Activated naive CD8-positive, alpha-beta T cell treated with anti-CD3 and anti-CD28 coated beads, Interleukin-2, amount 10 ng/mL, durations not matched to agents 7 days and 5 days (primary cell): ENCODE measurements at regions not wholly inside any gene's neighbourhood (a gene's known extent, or its start where the extent isn't known, plus 50 kb on each side); places are given as distances from the start of the nearest gene placed in this dataset.
A peak's percentile ranks its signal among the peaks of the same experiment; 100 is the strongest.

Experiments used
- ATAC-seq: fragments of 150-1000 bp; cut with Tn5 transposase; one replicate; pipeline ENCODE4 v1.10.0; 2021; ENCODE audit warnings: low read depth, moderate library complexity
- POLR2A ChIA-PET: fragments of 350-600 bp; sonication (Branson Sonifier 250); formaldehyde crosslinking; loops from one replicate; lab custom pipeline; 2021; ENCODE audit warnings: antibody characterized with exemption; lab: Charles Lee
- DNase-seq: peaks from one replicate; pipeline ENCODE4 v3.0.0; 2021
- H3K27ac Mint-ChIP-seq: one replicate; pipeline ENCODE4 v1.8.0; 2022; ENCODE audit warnings: mild to moderate bottlenecking, mixed read lengths
- H3K27me3 Mint-ChIP-seq: one replicate; pipeline ENCODE4 v1.8.0; 2022; ENCODE audit warnings: mild to moderate bottlenecking, moderate library complexity, mixed read lengths
- H3K36me3 Mint-ChIP-seq: one replicate; pipeline ENCODE4 v1.8.0; 2021; ENCODE audit warnings: mild to moderate bottlenecking, mixed read lengths
- H3K4me1 Mint-ChIP-seq: one replicate; pipeline ENCODE4 v1.8.0; 2021; ENCODE audit warnings: mixed read lengths
- H3K4me3 Mint-ChIP-seq: one replicate; pipeline ENCODE4 v1.8.0; 2022; ENCODE audit warnings: mild to moderate bottlenecking, moderate library complexity, mixed read lengths
- H3K9me3 Mint-ChIP-seq: one replicate; pipeline ENCODE4 v1.8.0; 2021; ENCODE audit warnings: mixed read lengths

DNA sequence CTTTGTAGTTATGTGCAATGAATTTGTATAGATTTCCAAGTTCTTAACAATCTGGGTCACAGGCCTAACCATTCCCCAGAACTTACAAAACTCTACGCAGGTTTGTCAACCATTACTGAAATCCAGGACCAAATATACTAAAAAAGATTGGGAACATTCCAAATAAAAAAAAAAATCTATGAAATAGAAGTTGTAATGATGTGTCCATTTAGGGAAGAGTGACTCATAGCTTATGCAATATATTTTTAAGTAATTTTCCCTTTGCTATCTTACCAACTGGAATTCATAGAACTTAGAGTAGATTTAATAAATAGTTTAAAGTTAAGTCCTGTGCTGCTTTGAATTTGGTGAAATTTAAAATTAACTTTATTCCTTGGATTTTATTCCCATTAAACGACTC lies 393.2 kb downstream of the PMP22 start:
- POLR2A ChIA-PET = no interaction called here
- ATAC-seq = no peak

DNA sequence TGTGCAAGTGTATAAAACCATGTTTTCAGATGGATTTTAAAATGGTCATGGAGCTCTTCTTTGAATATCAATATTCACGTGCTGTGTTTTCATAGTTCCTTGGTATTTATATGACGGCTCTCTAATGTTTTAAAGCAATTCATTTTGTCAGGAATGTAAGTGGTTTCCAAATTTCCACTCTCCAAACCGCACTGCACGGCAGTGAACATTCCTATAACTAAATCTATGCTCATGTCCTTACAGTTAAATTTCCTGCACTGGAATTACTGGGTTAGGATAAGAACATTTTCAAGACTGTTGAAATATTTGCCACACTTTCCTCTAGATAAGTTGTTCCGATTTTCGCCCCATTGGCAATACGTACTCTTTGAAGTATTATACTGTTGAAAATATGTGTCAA lies 398.9 kb downstream of the PMP22 start:
- H3K27me3 Mint-ChIP-seq = peaks cover 3% of the 10 kb centered on the region
- POLR2A ChIA-PET = no interaction called here
- H3K4me1 Mint-ChIP-seq = no peaks in the 10 kb centered on the region
- ATAC-seq (no peak), DNase-seq (no peak)
- H3K27ac Mint-ChIP-seq = no peak overlapping the region
- no peak overlapping the region for H3K4me3 Mint-ChIP-seq
- no peaks in the 10 kb centered on the region for H3K36me3 Mint-ChIP-seq
- no peaks in the 10 kb centered on the region for H3K9me3 Mint-ChIP-seq

More for the DNA sequence above, 393.2 kb downstream of the PMP22 start:
- no peaks in the 10 kb centered on the region for H3K4me1 Mint-ChIP-seq
- DNase-seq = no peak
- H3K27me3 Mint-ChIP-seq = peaks cover 10% of the 10 kb centered on the region
- H3K36me3 Mint-ChIP-seq = no peaks in the 10 kb centered on the region
- no peak overlapping the region for H3K4me3 Mint-ChIP-seq
- no peak overlapping the region for H3K27ac Mint-ChIP-seq
- H3K9me3 Mint-ChIP-seq = no peaks in the 10 kb centered on the region

DNA sequence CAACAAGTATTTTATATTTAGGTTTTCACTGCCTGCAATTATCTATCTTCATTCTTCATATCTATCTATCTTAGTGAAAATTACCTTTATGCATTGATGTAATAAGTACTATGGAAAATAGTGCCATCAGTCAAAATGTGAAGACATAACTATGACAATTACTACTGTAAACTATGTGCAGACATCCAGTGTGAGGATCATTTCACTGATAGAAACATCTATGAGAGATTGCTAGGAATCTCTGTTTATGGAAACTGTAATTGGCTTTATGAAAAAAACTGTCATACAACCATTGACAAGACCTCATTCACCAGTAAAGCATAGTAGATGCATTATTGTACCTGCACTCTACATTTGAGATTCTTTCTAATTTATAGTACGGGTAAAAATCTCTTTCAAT lies 401.0 kb downstream of the PMP22 start:
- H3K4me3 Mint-ChIP-seq = no peak overlapping the region
- H3K9me3 Mint-ChIP-seq = no peaks in the 10 kb centered on the region
- H3K36me3 Mint-ChIP-seq = no peaks in the 10 kb centered on the region
- no peak for ATAC-seq
- H3K27ac Mint-ChIP-seq = no peak overlapping the region
- no peaks in the 10 kb centered on the region for H3K4me1 Mint-ChIP-seq
- H3K27me3 Mint-ChIP-seq = no peaks in the 10 kb centered on the region
- POLR2A ChIA-PET = no interaction called here
- DNase-seq = no peak

DNA sequence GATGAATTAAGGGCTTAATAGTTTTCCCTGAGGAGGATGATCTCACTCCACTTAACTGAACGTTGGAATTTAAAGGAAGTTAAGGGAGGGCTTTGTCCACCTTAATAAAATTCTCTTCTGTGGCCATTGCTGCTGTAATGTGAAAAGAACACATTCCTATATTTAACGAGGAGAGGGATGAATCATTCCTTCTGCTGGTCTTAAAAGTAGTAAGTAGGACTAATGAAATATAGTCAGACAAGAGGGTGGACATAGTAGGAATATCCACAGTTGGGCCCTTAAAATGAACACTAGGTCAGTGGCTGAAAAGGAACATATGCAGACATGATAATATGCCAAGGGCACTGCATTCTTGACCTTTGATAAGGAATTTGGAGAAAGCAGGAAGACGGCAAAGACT lies 405.6 kb downstream of the PMP22 start:
- peaks cover 3% of the 10 kb centered on the region for H3K9me3 Mint-ChIP-seq
- ATAC-seq (no peak), DNase-seq (no peak)
- H3K27me3 Mint-ChIP-seq = no peaks in the 10 kb centered on the region
- no peak overlapping the region for H3K27ac Mint-ChIP-seq
- no peak overlapping the region for H3K4me3 Mint-ChIP-seq
- no peaks in the 10 kb centered on the region for H3K36me3 Mint-ChIP-seq
- POLR2A ChIA-PET = no interaction called here
- no peaks in the 10 kb centered on the region for H3K4me1 Mint-ChIP-seq

DNA sequence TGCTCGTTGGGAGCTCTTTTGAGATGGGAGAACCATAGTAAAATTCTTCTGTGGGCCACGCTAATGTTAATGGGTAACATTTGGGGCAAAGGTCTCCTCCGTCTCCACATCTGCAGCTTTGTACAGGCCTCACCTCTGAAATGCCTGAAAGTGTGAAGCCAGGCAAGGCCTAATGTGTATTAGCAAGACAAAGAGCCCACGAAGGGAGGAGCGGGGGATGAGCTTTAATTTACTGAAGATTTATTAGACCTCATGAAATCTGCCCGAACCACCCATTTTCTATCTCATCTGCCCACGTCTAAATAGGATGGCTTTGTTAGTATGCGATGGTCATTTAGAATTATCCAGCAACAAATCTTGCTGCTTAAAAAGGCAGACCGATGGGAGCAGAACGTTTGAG lies 408.9 kb downstream of the PMP22 start:
- DNase-seq = no peak
- no peak overlapping the region for H3K4me3 Mint-ChIP-seq
- peaks cover 3% of the 10 kb centered on the region for H3K9me3 Mint-ChIP-seq
- no peaks in the 10 kb centered on the region for H3K36me3 Mint-ChIP-seq
- ATAC-seq = no peak
- no peak overlapping the region for H3K27ac Mint-ChIP-seq
- H3K27me3 Mint-ChIP-seq = no peaks in the 10 kb centered on the region
- no peaks in the 10 kb centered on the region for H3K4me1 Mint-ChIP-seq
- POLR2A ChIA-PET = no interaction called here

DNA sequence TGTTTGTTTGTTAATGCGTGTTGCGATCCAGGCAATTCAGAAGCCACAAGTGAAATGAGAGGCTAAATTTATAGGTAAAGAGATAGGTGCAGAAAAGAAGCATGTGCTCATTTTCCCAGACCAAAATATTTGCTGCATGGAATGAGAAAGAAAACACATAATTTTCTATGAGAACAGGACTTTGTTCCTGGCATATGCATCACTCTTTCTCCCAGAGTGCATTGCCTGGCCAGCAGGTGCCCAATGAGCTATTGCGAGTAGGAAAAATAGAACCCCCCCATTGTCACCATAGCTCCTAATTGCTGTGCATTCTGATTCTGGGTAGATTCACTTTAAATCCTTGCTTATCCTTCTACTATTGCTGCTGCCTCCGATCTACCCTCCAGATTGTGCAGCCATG lies 410.4 kb downstream of the PMP22 start:
- Mint-ChIP-seq H3K4me1 (no peaks in the 10 kb centered on the region), H3K36me3 (no peaks in the 10 kb centered on the region), H3K27ac (no peak overlapping the region), H3K4me3 (no peak overlapping the region), H3K9me3 (peaks cover 3% of the 10 kb centered on the region), H3K27me3 (no peaks in the 10 kb centered on the region)
- no peak for DNase-seq
- POLR2A ChIA-PET = no interaction called here
- no peak for ATAC-seq

DNA sequence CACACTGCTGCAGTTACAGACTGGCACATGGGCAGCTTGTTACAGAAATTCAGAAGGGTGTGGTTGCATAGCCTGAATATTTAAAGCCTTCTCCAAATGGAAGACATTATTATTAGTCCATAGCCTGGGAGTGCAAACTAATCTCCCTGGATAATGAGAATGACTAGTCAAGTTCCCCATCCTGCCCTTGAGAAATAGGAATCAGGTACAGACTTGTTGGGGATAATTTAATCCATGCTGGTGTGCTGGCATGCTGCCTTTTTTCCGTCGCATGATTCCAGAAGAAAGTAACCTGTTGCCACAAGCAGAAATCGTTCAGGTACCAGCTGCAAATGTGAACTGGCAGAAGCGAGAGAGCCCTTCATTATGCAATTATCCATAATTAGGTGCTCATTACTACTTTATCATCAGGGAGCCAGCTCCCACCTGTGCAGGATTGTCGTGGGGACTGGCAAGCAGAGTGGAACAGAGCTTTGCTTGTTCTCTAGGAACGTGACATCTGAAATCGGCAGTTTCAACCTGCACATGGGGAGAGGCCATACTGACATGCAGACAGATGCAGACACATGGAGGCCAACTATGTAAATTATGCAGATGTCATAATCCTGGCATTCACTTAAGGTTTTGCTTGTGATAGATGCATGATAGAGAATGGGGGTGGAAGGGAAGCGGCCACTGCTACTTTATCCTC lies 419.4 kb downstream of the PMP22 start:
- Mint-ChIP-seq H3K4me3 (no peak overlapping the region), H3K27ac (no peak overlapping the region), H3K27me3 (peaks cover 2% of the 10 kb centered on the region), H3K9me3 (no peaks in the 10 kb centered on the region), H3K36me3 (no peaks in the 10 kb centered on the region), H3K4me1 (no peaks in the 10 kb centered on the region)
- DNase-seq = no peak
- POLR2A ChIA-PET = no interaction called here
- ATAC-seq = no peak

DNA sequence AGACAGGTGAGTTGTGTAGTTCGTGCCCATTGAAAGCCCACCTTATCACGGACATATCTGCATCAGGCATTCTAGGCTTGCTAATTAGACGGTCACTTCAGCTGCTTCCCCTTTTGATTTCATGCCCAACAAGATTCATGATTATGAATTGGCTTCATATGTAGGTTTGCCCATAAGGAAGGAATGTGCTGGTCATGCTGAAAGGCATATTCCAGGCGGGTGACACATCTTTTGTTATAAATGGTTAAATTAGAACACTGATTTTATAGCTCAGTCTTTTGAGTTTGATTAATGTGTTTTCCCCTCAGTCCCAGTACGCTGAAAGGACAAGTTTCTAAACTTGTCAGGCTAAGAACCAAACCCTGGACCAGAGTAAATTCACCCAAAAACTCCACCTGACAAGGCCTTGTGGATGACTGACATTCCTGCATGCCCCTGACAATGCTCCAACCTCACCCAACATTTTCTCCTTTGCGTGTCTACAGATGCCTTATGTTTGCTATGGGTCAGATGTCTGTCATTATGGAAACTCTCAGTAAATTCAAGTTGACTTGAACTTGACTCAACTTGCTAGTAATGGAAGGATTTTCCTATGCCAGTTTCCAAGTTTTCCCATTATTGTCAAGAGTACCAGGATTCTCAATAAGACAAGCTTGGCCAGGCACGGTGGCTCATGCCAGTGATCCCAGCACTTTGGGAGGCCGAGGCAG lies 421.9 kb downstream of the PMP22 start:
- H3K27me3 Mint-ChIP-seq = peaks cover 5% of the 10 kb centered on the region
- no peaks in the 10 kb centered on the region for H3K36me3 Mint-ChIP-seq
- H3K4me3 Mint-ChIP-seq = no peak overlapping the region
- POLR2A ChIA-PET = no interaction called here
- no peaks in the 10 kb centered on the region for H3K9me3 Mint-ChIP-seq
- ATAC-seq (no peak), DNase-seq (no peak)
- H3K27ac Mint-ChIP-seq = no peak overlapping the region
- H3K4me1 Mint-ChIP-seq = no peaks in the 10 kb centered on the region

DNA sequence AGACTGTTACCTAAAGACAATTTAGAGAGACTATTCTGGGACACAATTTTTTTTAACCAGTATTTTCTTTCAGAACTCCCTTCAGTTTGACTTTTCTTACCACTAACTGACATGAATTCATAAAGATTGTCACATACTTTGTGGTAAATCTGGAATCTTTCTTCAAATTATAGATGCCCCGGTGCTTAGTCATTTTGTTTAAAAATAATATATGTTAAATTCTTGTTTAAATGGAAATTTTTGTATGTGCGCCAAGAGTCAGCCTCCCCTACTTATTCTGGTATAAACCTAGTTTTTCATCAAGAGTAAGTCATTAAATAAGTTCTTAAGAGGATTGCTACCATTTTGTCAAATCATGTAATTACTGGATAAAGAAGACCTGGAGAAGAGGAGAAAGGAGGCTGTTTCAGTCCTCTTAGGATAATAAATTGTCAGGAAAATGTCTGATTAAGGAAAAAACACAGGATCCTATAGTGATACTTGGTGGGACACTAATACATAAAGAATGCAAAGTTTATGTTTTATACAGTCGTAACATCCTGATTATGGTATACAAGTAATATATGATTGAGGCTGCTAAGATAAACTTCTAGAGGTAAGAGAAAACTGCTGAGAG lies 424.4 kb downstream of the PMP22 start:
- POLR2A ChIA-PET = no interaction called here
- Mint-ChIP-seq H3K36me3 (no peaks in the 10 kb centered on the region), H3K27me3 (peaks cover 3% of the 10 kb centered on the region)

DNA sequence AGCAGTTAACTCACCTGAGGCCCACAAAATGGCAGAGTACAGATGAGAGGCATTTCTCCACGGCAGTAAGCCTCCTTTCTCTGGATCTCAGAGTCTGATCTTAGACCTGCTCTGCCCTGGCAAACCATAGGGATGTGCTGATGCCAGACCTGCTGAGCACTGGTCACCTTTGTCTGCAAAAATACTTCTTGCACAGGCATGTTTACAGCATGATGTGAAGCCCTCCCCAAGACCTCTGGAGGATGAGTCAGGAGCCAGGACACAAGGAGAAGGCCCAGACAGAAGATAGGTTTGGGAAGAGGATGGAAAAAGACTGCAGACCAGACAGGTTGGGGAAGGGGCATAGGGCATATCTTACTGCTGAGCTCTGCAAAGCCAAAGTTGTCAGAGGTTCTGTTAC lies 426.6 kb downstream of the PMP22 start:
- Mint-ChIP-seq H3K9me3 (no peaks in the 10 kb centered on the region), H3K27ac (no peak overlapping the region), H3K4me3 (no peak overlapping the region), H3K27me3 (peaks cover 3% of the 10 kb centered on the region), H3K36me3 (no peaks in the 10 kb centered on the region), H3K4me1 (no peaks in the 10 kb centered on the region)
- DNase-seq = no peak
- POLR2A ChIA-PET = no interaction called here
- ATAC-seq = no peak

More for the DNA sequence above, 424.4 kb downstream of the PMP22 start:
- ATAC-seq = no peak
- no peaks in the 10 kb centered on the region for H3K9me3 Mint-ChIP-seq
- no peak overlapping the region for H3K4me3 Mint-ChIP-seq
- DNase-seq = no peak
- no peaks in the 10 kb centered on the region for H3K4me1 Mint-ChIP-seq
- no peak overlapping the region for H3K27ac Mint-ChIP-seq

DNA sequence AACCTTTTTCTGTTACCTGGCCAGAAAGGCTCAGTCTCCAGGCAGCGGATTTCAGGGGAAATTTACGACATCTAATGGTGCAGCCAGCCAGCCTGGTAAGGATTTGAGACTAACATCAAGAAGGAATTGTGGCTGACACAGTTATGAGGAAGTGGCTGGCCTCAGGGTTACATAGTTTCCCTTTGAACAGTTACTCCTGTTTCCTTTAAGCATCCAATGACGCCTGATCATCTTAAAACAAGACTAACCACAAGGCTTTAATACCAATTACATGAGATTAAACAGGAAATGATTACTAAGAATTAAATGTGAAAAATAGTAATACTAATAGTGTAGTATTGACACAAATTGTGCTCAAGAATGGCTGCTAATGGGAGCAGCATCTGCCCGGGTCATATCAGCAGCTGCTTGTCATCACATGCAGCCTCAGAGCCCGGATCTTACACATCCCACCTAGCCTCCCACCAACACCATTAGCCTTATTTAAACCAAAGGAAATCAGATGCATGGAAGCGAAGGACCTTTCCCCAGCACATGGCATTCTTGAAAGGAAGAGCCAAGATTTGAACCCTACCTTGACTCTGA lies 431.8 kb downstream of the PMP22 start:
- H3K27ac Mint-ChIP-seq = peak overlapping the region; percentile 7
- DNase-seq (no peak), ATAC-seq (no peak)
- H3K9me3 Mint-ChIP-seq = no peaks in the 10 kb centered on the region
- peaks cover 4% of the 10 kb centered on the region for H3K4me1 Mint-ChIP-seq
- H3K27me3 Mint-ChIP-seq = no peaks in the 10 kb centered on the region
- no peak overlapping the region for H3K4me3 Mint-ChIP-seq
- POLR2A ChIA-PET = no interaction called here
- no peaks in the 10 kb centered on the region for H3K36me3 Mint-ChIP-seq

DNA sequence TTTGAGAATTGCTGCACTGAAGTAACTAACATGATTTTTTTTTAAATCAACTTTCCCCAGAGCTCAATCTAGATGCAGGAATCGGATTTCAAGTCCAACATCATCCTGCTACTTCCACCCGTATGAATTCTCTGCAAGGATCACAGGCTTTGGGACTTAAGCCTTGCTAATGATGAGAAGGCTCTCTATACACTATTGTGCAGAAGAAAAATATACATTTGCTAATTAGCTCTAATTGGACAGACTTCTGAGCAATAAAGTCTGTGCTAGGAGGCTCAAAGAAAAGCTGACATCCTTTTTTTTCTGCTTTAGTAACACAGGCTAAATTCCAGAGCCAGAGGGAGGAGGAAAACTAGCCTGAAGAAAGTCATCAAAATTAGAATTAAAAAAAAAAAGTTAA lies 433.6 kb downstream of the PMP22 start:
- POLR2A ChIA-PET = no interaction called here
- Mint-ChIP-seq H3K9me3 (peaks cover under 1% of the 10 kb centered on the region), H3K27ac (no peak overlapping the region), H3K27me3 (no peaks in the 10 kb centered on the region), H3K36me3 (no peaks in the 10 kb centered on the region), H3K4me1 (peaks cover 4% of the 10 kb centered on the region), H3K4me3 (no peak overlapping the region)
- ATAC-seq = no peak
- DNase-seq = no peak

DNA sequence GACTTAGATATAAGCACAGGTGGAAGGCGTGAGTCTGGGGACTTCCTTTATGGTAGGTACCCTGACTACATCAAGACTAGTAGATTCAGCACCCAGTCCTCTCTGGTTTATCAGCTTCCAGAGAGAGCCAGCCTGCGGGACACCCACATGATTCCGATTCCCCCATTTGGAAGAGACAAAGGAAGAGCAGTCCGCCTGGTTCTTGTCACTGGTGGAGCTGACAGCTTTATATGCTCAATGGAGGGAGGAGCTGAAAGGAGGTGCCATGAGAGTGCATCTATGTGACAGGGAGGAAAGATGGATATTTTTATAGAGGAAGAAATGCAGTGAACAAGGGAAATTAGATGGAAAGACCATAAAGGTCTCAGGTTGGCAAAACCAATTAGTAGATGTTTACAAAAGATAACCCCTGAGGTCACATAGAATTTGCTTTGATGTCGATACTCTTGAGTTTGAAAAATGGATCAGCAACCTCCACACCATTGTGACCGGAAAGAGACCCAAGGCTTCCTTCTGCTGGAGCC lies 437.7 kb downstream of the PMP22 start:
- ATAC-seq (no peak), DNase-seq (no peak)
- POLR2A ChIA-PET = no interaction called here
- Mint-ChIP-seq H3K27me3 (peaks cover 2% of the 10 kb centered on the region), H3K4me1 (no peaks in the 10 kb centered on the region), H3K27ac (no peak overlapping the region), H3K9me3 (peaks cover 5% of the 10 kb centered on the region), H3K4me3 (no peak overlapping the region), H3K36me3 (no peaks in the 10 kb centered on the region)
